Mucosa of rectum (tissue), 2 donors: ENCODE measurements at regions not wholly inside any gene's neighbourhood (a gene's known extent, or its start where the extent isn't known, plus 50 kb on each side); places are given as distances from the start of the nearest gene placed in this dataset.

ENCODE experiments used
- H3K27ac ChIP-seq, 2 donors: one replicate each; pipeline ENCODE4 v1.7.0; 2013; ENCODE audit warnings: inconsistent platforms in 2 of 2, low read depth in 2 of 2, low read length in 2 of 2
- H3K27me3 ChIP-seq, 2 donors: one replicate each; pipeline ENCODE4 v1.7.0; 2013; ENCODE audit warnings: low read length in 2 of 2; ENCODE audit not compliant: control insufficient read depth in 2 of 2, insufficient read depth in 2 of 2
- H3K36me3 ChIP-seq, 2 donors: one replicate each; pipeline ENCODE4 v1.7.0; 2013; ENCODE audit warnings: low read length in 2 of 2; ENCODE audit not compliant: control insufficient read depth in 2 of 2, insufficient read depth in 2 of 2
- H3K4me1 ChIP-seq, 2 donors: one replicate each; pipeline ENCODE4 v1.7.0; 2013; ENCODE audit warnings: low read length in 2 of 2, mild to moderate bottlenecking in 1 of 2; ENCODE audit not compliant: control insufficient read depth in 2 of 2, insufficient read depth in 2 of 2
- H3K4me3 ChIP-seq, 2 donors: one replicate each; pipeline ENCODE4 v1.7.0; 2013; ENCODE audit warnings: low read length in 2 of 2
- H3K9ac ChIP-seq, 2 donors: one replicate each; pipeline ENCODE4 v1.7.0; 2013; ENCODE audit warnings: low read length in 2 of 2, low read depth in 1 of 2, mild to moderate bottlenecking in 1 of 2
- H3K9me3 ChIP-seq, 2 donors: one replicate each; pipeline ENCODE4 v1.7.0; 2013; ENCODE audit warnings: low read length in 2 of 2; ENCODE audit not compliant: control insufficient read depth in 2 of 2
- donor health status: healthy.
- donor health status: Normal muscosa, but diverticular disease.

DNA sequence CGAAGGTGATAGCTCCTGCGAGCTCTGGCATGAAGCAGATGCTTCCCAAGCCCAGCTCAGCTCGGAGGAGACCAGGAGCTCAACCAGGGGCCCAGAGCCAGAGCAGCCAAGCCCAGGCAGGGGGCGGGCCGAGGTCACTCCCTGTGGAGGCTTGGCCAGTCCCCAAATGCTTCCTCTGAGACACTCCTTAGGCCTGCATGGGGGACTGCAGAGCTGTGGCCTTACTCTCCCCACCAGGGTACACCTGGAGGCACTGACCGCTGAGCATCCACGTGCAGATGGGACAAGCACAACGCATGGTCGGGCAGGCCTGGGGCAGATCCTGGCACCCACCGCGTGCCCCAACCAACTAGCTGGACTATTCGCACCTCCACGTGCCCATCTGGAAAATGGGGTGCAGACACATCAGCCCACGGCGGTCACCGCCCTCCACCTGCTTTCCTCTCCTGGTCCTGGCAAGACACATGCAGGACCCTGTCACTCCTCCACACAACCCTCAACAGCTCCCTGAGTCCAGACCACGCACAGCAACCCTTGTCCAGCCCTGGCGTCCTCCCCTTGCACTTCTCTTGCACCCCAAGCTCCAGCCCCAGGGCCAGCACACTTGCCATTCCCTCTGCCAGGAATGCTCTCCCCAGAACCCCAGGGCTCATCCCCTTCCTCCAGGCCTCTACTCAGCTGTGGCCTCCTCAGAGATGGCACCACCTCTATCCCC lies 164.7 kb upstream of the IQSEC1 start:
- Histone ChIP-seq H3K4me1 (peaks cover 0 to 3% of the 10 kb centered on the region in 2 donors), H3K9me3 (no peaks in the 10 kb centered on the region), H3K9ac (no peak overlapping the region), H3K36me3 (no peaks in the 10 kb centered on the region), H3K27ac (no peak overlapping the region), H3K4me3 (no peak overlapping the region), H3K27me3 (peaks cover 0 to 5% of the 10 kb centered on the region in 2 donors)

GRCh38 chr3:13236557-13237173 lies 163.4 kb upstream of the IQSEC1 start:
- H3K36me3 ChIP-seq, result no peaks in the 10 kb centered on the region
- H3K27me3 ChIP-seq, result peaks cover 0 to 5% of the 10 kb centered on the region in 2 donors
- H3K9ac ChIP-seq, result no peak overlapping the region
- H3K9me3 ChIP-seq, result no peaks in the 10 kb centered on the region
- peaks cover 0 to 3% of the 10 kb centered on the region in 2 donors for H3K4me1 ChIP-seq
- no peak overlapping the region for H3K27ac ChIP-seq
- no peak overlapping the region for H3K4me3 ChIP-seq

GRCh38 chr3:13235897-13236296 lies 162.7 kb upstream of the IQSEC1 start:
- Histone ChIP-seq H3K9me3 (no peaks in the 10 kb centered on the region), H3K4me1 (peaks cover 0 to 3% of the 10 kb centered on the region in 2 donors), H3K27me3 (peaks cover 0 to 5% of the 10 kb centered on the region in 2 donors), H3K27ac (no peak overlapping the region), H3K4me3 (no peak overlapping the region), H3K36me3 (no peaks in the 10 kb centered on the region), H3K9ac (no peak overlapping the region)

- H3K9me3 ChIP-seq, result no peaks in the 10 kb centered on the region
- H3K9ac ChIP-seq, result no peak overlapping the region
- no peak overlapping the region for H3K27ac ChIP-seq
- no peak overlapping the region for H3K4me3 ChIP-seq
- peaks cover 0 to 3% of the 10 kb centered on the region in 2 donors for H3K4me1 ChIP-seq
- H3K36me3 ChIP-seq, result no peaks in the 10 kb centered on the region
- peaks cover 0 to 5% of the 10 kb centered on the region in 2 donors for H3K27me3 ChIP-seq
Measured at GRCh38 chr3:13235079-13235478, 161.8 kb upstream of the IQSEC1 start.

DNA sequence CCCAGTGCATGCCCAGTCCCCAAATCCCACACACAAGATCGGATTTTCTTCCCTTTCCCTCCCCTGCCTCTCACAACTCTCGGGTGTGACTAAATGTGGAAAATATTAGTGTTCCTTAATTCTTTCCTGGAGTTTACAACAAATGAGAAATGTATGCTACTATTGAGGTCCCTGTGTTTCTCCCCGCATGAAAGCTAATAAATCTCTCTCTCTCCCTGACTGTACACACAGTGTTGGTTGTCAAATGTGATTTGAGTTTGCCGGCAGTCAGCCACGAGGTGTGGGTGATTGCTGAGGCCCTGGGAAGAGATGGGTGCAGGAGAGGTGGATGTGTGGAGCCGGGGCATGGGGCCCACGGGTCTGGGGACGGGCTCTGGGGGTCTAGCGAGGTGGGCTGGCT lies 161.4 kb upstream of the IQSEC1 start:
- no peak overlapping the region for H3K9ac ChIP-seq
- no peak overlapping the region for H3K4me3 ChIP-seq
- no peaks in the 10 kb centered on the region for H3K36me3 ChIP-seq
- H3K27ac ChIP-seq, result no peak overlapping the region
- H3K9me3 ChIP-seq, result no peaks in the 10 kb centered on the region
- peaks cover 0 to 5% of the 10 kb centered on the region in 2 donors for H3K27me3 ChIP-seq
- peaks cover 0 to 3% of the 10 kb centered on the region in 2 donors for H3K4me1 ChIP-seq

- Histone ChIP-seq H3K9me3 (no peaks in the 10 kb centered on the region), H3K27ac (no peak overlapping the region), H3K4me3 (no peak overlapping the region), H3K4me1 (peaks cover 0 to 3% of the 10 kb centered on the region in 2 donors), H3K9ac (no peak overlapping the region), H3K36me3 (no peaks in the 10 kb centered on the region), H3K27me3 (peaks cover 0 to 5% of the 10 kb centered on the region in 2 donors)
Measured at GRCh38 chr3:13233487-13234485, 160.6 kb upstream of the IQSEC1 start.

- Histone ChIP-seq H3K27me3 (peaks cover 0 to 5% of the 10 kb centered on the region in 2 donors), H3K4me1 (peaks cover 0 to 3% of the 10 kb centered on the region in 2 donors), H3K9ac (no peak overlapping the region), H3K36me3 (no peaks in the 10 kb centered on the region), H3K27ac (no peak overlapping the region), H3K4me3 (no peak overlapping the region), H3K9me3 (no peaks in the 10 kb centered on the region)
Measured at GRCh38 chr3:13231781-13232666, 158.8 kb upstream of the IQSEC1 start.

DNA sequence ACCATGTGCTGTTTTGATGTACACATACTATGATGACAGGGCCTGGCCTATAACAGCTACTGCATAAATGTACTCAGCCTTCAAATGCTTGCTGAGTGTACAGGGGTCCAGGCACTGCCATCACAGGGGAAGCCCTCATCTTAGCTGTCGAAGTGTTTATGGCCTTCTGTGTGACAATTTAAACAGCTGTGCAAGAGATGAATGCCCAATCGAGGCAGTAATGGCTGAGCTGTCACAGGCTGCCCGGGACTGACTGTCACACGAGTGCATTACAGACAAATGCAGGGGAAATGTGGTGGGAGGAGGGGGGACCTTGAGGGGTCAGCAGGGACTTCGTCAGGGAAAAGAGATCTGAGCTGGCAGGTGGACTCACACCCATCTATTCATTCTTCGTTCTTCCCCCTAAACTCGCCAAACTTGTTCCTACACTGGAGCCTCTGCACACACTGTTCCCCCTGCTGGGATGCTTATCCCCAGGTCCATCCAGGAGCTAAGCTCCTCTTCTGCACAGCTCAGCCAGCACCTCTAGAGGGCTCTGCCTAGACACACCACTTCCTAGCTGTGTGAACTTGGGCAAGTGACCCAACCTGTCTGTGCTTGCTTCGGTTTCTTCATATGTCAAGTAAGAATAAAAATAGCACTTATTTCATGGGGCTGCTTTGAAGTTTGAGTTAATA lies 156.2 kb upstream of the IQSEC1 start:
- Histone ChIP-seq H3K27me3 (no peaks in the 10 kb centered on the region), H3K27ac (no peak overlapping the region), H3K9ac (no peak overlapping the region)

GRCh38 chr3:13228584-13228983 lies 155.4 kb upstream of the IQSEC1 start:
- H3K4me3 ChIP-seq, result no peak overlapping the region
- H3K27me3 ChIP-seq, result no peaks in the 10 kb centered on the region
- H3K9ac ChIP-seq, result no peak overlapping the region
- peaks cover 0 to 2% of the 10 kb centered on the region in 2 donors for H3K4me1 ChIP-seq
- no peaks in the 10 kb centered on the region for H3K36me3 ChIP-seq
- no peak overlapping the region for H3K27ac ChIP-seq
- H3K9me3 ChIP-seq, result no peaks in the 10 kb centered on the region

More for the DNA sequence above, 156.2 kb upstream of the IQSEC1 start:
- H3K9me3 ChIP-seq, result no peaks in the 10 kb centered on the region
- H3K4me3 ChIP-seq, result no peak overlapping the region
- no peaks in the 10 kb centered on the region for H3K36me3 ChIP-seq
- H3K4me1 ChIP-seq, result peaks cover 0 to 3% of the 10 kb centered on the region in 2 donors
